ENCODE measurements at regions not wholly inside any gene's neighbourhood (a gene's known extent, or its start where the extent isn't known, plus 50 kb on each side); places are given as distances from the start of the nearest gene placed in this dataset.

GRCh38 chr12:123047289-123047688, 66.8 kb downstream of the ARL6IP4 start:
- no peak overlapping the region for H3K4me3 ChIP-seq (replicated peaks in 1 of 3; ENCODE audit: low read depth in 2 of 3, low read length in 3 of 3)
- no peaks in the 10 kb centered on the region for H3K9me3 Mint-ChIP-seq
- H3K9ac ChIP-seq (ENCODE audit: insufficient read depth, low read length, poor library complexity, severe bottlenecking): no peak overlapping the region
- intact Hi-C loops (cut with micrococcal nuclease): loop anchor here in 1 of 2 donors (10.0 kb wide), 1 partner anchor 98 kb away; no protein-coding TSS in a partner anchor
- no peaks in the 10 kb centered on the region for H3K79me2 ChIP-seq (ENCODE audit: insufficient read depth, low read length)
- peaks cover 2 to 3% (median 2%) of the 10 kb centered on the region in 3 donors for H3K27me3 Mint-ChIP-seq (ENCODE audit: low read depth in 3 of 3)
- DNase-seq: no peak
- no peak overlapping the region for H3K27ac Mint-ChIP-seq
- no peak overlapping the region for H3K4me2 ChIP-seq (replicated peaks; ENCODE audit: extremely low read depth, low read length, poor library complexity, severe bottlenecking)
- no peaks in the 10 kb centered on the region for H3K36me3 ChIP-seq (replicated peaks in 1 of 2; ENCODE audit: control insufficient read depth in 1 of 2, insufficient read depth in 2 of 2, low read length in 2 of 2)
- H3K4me1 Mint-ChIP-seq: peaks cover 15% of the 10 kb centered on the region
- no peak overlapping the region for H3K27ac ChIP-seq (ENCODE audit: low read depth in 1 of 2, low read length in 2 of 2)
- H3K9me3 ChIP-seq (replicated peaks in 1 of 2; ENCODE audit: control insufficient read depth in 1 of 2, insufficient read depth in 1 of 2, low read length in 2 of 2): no peaks in the 10 kb centered on the region
- no peak overlapping the region for H3K4me3 Mint-ChIP-seq
- H4K20me1 ChIP-seq (ENCODE audit: insufficient read depth, low read length): no peaks in the 10 kb centered on the region
- no peak overlapping the region for H2AFZ ChIP-seq (ENCODE audit: insufficient read depth, low read depth, low read length, poor library complexity, severe bottlenecking)
- peaks cover 0 to 5% of the 10 kb centered on the region in 2 donors for H3K4me1 ChIP-seq (ENCODE audit: control insufficient read depth in 1 of 2, insufficient read depth in 2 of 2, low read length in 2 of 2)
- H3K36me3 Mint-ChIP-seq: no peaks in the 10 kb centered on the region
- no peaks in the 10 kb centered on the region for H3K27me3 ChIP-seq (ENCODE audit: control insufficient read depth in 2 of 2, insufficient read depth in 2 of 2, low read length in 2 of 2)
- WGBS (ENCODE audit: insufficient coverage): 100% methylated on average over 1 of the region's 1 CpG
- TF ChIP-seq, protein P1, sequence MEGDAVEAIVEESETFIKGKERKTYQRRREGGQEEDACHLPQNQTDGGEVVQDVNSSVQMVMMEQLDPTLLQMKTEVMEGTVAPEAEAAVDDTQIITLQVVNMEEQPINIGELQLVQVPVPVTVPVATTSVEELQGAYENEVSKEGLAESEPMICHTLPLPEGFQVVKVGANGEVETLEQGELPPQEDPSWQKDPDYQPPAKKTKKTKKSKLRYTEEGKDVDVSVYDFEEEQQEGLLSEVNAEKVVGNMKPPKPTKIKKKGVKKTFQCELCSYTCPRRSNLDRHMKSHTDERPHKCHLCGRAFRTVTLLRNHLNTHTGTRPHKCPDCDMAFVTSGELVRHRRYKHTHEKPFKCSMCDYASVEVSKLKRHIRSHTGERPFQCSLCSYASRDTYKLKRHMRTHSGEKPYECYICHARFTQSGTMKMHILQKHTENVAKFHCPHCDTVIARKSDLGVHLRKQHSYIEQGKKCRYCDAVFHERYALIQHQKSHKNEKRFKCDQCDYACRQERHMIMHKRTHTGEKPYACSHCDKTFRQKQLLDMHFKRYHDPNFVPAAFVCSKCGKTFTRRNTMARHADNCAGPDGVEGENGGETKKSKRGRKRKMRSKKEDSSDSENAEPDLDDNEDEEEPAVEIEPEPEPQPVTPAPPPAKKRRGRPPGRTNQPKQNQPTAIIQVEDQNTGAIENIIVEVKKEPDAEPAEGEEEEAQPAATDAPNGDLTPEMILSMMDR (IDR thresholded peaks at IDR 0.05): no peak

DNA sequence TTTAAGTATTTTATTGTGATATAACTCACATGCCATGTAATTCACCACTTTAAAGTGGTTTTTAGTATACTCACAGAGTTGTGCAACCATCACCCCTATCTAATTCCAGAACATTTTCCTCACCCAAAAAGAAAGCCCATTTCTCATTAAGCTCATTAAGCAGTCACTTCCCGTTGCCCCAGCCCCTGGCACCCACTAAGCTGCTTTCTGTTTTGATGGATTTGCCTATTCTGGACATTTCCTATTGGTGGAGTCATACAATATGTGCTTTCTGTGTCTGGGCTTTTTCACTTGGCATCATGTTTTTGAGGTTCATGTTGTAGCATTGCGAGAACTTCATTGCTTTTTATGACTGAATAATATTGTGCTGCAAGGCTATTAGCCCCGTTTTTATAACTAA, 66.0 kb downstream of the ARL6IP4 start:
- Histone ChIP-seq H3K4me2 (replicated peaks; ENCODE audit: extremely low read depth, low read length, poor library complexity, severe bottlenecking) (no peak overlapping the region), H3K27ac (ENCODE audit: low read depth in 1 of 2, low read length in 2 of 2) (no peak overlapping the region), H3K27me3 (ENCODE audit: control insufficient read depth in 2 of 2, insufficient read depth in 2 of 2, low read length in 2 of 2) (no peaks in the 10 kb centered on the region), H4K20me1 (ENCODE audit: insufficient read depth, low read length) (no peaks in the 10 kb centered on the region), H3K9me3 (replicated peaks in 1 of 2; ENCODE audit: control insufficient read depth in 1 of 2, insufficient read depth in 1 of 2, low read length in 2 of 2) (no peaks in the 10 kb centered on the region), H3K79me2 (ENCODE audit: insufficient read depth, low read length) (no peaks in the 10 kb centered on the region), H3K9ac (ENCODE audit: insufficient read depth, low read length, poor library complexity, severe bottlenecking) (no peak overlapping the region), H3K36me3 (replicated peaks in 1 of 2; ENCODE audit: control insufficient read depth in 1 of 2, insufficient read depth in 2 of 2, low read length in 2 of 2) (no peaks in the 10 kb centered on the region), H2AFZ (ENCODE audit: insufficient read depth, low read depth, low read length, poor library complexity, severe bottlenecking) (no peak overlapping the region), H3K4me1 (ENCODE audit: control insufficient read depth in 1 of 2, insufficient read depth in 2 of 2, low read length in 2 of 2) (peaks cover 0 to 5% of the 10 kb centered on the region in 2 donors), H3K4me3 (replicated peaks in 1 of 3; ENCODE audit: low read depth in 2 of 3, low read length in 3 of 3) (no peak overlapping the region)
- H3K36me3 Mint-ChIP-seq: no peaks in the 10 kb centered on the region
- TF ChIP-seq, protein P1 (IDR thresholded peaks at IDR 0.05): no peak
- no peak overlapping the region for H3K4me3 Mint-ChIP-seq
- DNase-seq: no peak
- peaks cover 15% of the 10 kb centered on the region for H3K4me1 Mint-ChIP-seq
- H3K27me3 Mint-ChIP-seq (ENCODE audit: low read depth in 3 of 3): peaks cover 2 to 3% (median 2%) of the 10 kb centered on the region in 3 donors
- H3K27ac Mint-ChIP-seq: no peak overlapping the region
- WGBS (ENCODE audit: insufficient coverage): no CpG with 5 or more reads among the region's 3 CpGs
- no peaks in the 10 kb centered on the region for H3K9me3 Mint-ChIP-seq
- intact Hi-C loops (cut with micrococcal nuclease): loop anchor here in 1 of 2 donors (10.0 kb wide), 1 partner anchor 98 kb away; no protein-coding TSS in a partner anchor
